HuH-7 (cell line): ENCODE measurements at regions not wholly inside any gene's neighbourhood (a gene's known extent, or its start where the extent isn't known, plus 50 kb on each side); places are given as distances from the start of the nearest gene placed in this dataset.

ENCODE experiments used
- DNase-seq: peaks from one replicate; pipeline ENCODE4 v3.0.0; 2011; ENCODE audit warnings: low spot score

DNA sequence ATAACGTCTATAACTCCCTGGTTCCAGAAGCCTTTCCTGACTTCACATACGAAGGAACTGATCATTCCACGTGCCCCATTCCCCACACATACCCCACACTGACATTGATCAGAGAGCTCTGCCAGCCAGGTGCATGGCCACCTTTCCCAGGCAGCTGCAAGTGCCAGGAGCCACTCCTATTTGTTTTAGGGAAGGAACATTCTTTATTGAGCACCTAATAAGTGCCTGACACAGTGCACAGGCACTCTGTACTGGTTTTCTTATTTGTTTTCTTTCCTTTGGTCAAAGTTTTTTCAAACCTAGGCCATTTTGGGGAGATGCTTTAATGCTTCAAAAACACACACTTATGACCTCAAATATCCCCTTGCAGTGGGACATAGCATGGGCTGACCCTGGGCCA, 50.0 kb downstream of the PITPNM2 start:
- DNase-seq, result no peak

DNA sequence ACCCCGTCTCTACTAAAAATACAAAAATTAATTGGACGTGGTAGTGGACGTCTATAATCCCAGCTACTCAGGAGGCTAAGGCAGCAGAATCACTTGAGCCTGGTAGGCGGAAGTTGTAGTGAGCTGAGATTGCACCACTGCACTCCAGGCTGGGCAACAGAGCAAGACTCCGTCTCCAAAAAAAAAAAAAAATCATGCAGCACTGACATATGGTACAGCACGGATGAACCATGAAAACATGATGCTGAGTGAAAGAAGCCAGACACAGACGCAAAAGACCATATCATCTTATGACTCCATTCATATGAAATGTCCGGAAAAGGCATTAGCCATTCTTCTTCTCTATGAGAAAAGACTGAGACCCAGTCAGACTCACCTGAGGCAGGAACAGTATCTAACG, 50.4 kb downstream of the PITPNM2 start:
- DNase-seq, result no peak

DNA sequence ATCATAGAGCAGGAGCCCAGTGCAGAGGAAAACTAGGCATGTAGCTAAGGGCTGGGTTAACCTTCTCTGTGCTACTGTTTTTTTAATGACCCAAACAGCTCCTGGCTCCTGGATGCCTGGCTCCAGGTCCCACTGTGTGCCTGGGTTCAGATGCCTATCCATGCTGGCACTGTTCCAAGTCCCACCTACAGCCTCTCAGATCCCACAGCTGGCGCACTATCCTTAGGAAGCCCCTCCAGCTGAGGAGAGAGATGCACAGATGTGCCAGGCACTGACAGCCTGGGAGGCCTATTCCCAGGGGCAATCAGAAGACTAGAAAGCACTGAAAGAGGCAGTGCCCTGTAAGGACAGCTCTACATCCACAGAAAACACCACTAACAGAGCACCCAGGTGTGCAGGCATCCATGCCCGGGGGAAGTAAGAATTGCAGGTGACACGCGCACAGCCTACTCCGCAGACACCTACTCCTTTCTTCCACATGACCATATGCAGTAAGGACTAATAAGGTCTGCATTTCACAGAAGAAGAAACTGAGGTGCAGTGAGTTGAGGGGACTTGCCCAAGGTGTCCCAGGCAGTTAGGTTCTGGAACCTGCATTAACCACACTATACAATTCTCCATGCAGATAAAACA, 51.2 kb downstream of the PITPNM2 start:
- DNase-seq, result no peak

DNA sequence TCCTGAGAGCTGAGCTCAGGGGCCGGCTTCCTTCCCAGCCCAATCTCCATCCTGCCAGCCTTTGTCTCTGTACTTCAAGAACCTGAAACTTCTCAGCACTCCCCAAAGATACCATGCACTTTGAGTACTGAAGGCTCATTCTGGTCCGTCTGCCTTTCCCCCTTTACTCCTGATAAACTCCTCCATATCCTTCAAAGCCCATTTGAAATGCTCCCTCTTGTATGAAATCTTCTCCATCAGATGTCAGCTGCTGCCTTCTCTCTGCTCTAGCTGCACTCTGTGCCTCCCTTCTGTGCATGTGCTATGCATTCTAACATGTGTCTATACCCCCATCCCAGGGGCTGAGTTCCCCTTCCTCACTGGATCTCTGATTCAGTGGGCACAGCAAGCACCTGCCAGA, 52.1 kb downstream of the PITPNM2 start:
- no peak for DNase-seq

DNA sequence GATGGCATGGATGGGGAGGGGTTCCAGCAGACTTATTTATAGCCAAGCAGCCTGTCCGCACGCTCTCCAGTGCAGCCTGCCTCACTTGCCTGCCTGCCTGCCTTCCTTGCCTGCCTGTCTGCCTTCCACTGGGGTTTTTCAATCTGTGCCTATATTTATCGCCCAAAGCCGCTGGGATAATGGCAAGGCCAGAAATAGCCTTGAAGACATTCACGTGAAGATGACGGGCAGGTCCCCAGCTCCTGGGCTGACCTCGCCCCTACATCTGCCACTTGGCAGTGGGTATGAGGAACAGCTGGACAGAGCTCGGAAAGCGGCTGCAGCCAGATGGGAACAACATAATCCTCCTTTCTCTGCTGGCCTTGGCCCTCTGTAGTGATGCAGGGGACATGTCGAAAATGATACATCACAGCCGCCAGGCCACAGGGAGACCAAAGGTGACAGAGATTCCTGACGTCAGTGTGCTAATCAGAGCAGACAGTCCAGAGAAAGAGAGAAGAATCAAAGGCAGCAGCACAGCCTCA, 53.3 kb downstream of the PITPNM2 start:
- DNase-seq, result no peak

DNA sequence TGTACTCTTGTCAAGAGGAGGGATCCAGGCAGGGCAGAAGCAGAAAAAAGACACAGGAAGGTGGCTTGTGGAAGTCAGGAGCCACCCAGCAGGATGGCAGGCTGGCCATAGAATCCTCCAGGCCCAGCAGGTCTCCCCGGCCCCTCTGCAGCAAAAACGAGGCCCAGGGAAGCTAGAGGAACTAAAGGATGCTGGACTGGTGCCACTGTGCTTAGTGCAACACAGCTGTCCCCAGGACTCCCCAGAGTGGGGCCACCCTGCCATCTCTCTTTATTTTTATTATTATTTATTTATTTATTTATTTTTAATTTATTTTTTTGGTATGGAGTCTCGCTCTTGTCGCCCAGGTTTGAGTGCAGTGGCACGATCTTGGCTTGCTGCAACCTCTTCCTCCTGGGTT, 54.1 kb downstream of the PITPNM2 start:
- no peak for DNase-seq

DNA sequence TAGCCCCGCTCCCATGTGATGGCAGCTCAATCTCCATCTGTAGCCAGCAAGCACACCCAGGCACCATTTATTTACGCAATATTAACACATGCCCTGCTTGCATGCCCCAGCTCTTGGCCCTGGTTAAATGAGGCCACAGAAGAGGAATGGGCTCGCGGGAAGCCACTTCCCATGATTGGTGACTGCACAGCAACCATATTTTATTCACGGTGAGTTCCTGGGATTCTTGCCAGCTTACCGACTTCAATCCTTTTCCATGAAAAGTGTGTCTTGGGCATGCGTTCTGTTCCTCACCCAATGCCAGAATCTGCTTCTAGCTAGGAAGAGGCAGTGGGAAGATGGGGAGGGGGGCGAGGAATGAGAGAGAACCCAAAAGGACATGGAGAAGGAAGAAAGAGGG, 54.7 kb downstream of the PITPNM2 start:
- DNase-seq, result no peak

DNA sequence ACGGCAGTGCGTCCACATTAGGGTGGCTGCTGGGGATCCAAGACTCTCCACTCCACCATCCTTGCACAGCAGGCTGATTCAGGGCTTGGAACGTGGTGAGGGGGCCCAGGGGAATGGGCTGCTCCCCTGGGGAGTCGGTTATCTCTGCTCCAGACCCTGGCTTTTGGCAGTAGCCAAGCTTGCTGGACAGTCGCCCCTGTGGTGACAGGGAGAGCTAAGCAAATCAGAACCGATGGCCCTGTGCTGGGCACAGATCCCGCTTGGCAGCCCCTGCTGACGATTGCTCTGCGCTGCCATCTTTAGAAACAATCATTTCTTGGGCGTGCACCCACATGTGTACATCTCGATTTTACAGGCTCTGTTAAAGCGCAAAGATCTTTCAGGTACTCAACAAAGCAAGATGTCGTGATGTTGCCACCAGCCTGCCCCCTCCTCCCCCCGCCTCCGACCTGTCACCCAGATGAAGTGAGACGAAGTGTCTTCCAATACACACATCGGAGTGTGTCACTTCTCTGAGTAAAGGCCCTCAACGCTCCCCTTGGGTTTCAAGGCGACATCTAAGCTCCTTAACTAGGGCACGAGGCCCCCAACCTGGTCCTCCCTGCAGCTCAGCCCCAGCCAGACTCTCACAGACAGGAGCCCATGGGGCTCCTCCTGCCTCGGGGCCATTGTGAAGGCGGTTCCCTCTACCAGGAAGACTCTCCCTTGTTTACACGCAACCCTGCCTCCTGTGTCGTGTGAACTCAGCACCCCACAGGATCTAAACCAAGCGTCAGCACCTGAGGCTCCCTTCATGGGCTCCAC, 55.6 kb downstream of the PITPNM2 start:
- no peak for DNase-seq

DNA sequence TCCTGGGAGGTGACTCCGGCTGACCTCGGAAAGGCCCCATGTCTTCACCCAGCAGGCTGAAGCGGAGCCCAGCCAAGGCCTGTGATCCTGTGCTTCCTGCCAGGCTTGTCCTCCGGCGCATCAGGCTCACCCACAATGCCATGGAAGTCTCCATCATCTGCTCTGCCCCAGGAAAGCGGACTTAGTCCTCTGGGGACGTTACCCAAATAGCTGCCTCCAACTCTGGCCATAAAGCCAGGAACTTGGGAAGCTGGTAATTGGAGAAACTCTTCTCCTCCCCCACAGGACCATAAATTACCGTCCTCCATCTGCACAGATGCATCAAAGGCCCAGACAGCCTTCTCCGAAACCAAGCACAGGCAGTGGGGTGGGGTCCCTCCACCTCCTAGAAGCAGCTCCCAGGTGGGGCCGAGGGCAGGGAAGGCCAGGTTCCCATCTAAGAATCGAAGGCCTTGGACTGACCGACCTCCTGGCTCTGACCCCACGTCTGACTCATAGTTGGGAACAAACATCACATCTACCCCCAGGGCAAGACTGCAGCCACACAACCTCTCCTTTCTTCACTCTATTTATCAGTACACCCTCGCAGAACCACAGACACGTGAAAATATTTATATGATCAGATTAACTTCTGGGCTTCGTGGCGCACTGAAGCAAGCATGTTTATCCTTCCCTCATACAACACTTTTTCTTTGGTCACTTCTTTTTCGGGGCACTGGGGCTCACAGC, 56.4 kb downstream of the PITPNM2 start:
- DNase-seq, result no peak

DNA sequence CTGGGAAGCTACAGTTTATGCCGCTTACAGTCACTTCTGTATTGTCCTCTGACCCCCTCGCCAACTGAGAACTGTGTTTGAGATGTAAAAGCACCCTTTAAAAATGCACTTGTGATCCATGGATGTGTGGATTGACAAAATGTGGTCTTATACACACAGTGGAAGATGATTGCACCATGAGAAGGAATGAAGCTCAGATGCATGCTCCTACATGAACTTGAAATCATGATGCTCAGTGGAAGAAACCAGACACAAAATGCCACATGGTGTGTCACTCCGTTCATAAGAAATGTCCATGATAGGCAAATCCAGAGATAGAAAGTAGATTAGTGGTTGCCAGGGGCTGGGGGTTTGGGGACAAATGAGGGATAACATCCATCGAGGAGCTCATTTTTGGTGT, 58.0 kb downstream of the PITPNM2 start:
- DNase-seq, result no peak

DNA sequence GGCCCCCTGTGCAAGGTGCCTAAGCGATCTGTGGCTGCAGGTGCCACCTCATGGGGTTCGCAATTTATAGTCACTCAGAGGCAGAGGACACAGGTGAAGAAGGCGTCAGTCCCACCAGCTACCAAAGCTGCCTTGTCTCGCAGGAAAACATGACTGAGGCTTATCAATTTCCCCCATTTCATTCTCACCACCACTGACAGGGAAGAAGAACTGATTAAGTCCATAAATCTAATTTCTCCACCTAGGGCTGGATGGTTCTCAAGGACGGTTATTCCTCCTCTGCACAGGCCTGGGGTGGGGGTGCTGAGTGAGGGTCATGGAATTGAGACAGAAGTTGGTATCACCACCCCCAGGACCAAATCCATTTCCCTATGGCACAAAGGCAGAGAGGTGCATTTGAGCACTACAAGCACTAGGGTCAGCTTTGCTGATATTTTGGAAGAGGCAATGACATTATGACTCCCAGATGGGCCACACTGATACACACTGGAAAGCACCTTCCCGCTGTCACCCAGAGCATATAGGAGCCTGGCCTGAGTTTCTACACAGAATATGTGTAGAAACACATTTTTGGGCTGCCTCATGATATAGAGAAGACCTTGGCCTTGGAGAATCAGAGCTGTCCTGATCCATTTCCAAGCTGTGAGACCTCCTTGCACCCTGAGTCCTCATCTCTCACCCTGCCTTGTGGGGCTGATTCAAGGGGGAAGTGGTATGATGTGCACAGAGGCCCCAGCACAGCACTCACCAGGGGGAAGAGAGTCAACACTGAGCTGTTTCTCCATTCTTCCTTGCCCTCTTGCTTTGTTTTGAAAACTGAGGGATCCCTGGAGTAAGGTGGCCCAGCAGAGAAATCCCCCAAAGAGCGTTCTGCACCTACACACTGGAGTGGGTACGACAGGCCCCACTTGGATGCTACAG, 59.4 kb downstream of the PITPNM2 start:
- DNase-seq, result no peak

DNA sequence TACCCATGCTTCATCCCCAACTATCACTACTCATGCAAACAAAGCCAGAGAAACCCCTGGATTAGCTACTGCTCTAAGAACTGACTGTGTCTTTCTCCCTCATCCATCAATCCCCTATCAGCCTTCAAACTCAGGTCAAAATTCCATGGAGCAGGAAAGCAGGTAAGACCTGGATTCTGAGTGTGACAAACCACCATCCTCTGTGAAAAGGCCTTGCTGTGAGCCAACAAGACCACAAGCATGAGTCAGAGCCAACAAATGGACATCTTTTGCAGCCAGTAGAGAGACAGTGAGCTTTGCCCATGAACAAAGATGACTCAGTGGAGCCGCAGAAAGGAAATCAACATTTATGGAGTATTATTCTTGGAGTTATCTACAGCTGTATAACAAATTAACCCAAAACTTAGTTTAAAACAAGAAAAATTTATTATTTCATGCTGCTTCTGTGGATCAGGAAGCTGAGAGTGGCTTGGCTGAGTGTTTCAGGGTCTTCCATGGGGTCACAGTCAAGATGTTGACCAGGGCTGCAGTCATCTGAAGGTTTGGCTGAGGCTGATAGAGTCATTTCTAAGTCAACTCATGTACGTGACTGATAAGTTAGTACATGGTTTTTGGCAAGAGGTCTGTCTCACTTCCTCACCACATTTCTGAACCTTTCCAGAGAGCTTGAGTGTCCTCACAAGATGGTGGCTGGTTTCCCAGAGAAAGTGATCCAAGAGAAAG, 61.1 kb downstream of the PITPNM2 start:
- DNase-seq, result no peak

DNA sequence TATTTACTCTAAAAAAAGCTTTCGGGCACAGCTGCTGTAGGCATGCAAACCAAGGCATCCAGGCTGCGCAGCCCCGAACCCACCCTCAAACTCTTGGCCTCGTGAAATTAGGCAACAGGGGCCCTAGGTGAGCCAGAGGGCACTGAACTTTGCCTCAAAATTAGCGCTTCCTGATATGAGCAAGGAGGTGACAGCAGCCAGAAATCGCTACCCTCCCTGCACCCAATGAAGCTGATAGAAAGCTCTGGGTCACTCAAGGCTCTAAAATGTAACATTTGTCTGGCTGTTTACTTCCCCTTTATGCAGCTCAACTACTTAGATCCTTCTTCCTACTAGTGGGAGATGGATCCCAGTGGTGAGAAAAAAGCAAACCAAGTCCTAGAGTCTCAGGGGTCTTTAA, 61.8 kb downstream of the PITPNM2 start:
- DNase-seq, result no peak

DNA sequence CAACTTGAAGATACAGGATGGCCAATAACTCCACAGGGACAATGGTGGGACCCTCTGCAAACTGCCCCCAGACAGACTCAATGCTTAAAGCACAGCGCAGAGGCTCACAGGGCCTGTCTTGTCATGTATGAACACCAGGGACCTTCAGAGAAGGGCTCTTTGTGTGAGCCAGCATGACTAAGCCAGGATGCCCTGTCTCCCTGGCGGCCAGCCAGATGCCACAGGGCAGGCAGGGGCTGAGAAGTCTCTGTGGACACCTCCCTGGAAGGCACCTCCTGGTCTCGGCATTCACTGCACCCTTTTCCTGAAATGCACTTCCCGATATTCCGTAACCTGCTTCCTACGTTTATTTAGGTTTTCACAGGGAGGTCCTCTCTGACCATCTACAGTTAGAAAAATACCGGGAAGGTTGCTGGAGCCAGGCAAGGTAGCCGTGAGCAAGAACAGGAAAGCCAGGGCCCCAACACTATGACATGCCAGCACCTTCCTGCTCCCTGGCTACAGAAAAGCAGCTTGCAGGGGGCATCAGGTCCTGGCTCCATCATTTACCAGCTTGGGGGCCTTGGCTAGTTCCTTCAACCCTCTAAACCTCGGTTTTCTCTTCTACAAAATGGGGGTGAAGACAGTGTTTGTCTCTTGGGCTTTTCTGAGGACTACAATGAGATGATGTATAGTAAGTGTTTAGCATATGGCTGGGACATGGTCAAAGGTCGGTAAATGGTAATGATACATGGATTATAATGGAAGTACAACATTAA, 65.0 kb downstream of the PITPNM2 start:
- DNase-seq, result no peak

DNA sequence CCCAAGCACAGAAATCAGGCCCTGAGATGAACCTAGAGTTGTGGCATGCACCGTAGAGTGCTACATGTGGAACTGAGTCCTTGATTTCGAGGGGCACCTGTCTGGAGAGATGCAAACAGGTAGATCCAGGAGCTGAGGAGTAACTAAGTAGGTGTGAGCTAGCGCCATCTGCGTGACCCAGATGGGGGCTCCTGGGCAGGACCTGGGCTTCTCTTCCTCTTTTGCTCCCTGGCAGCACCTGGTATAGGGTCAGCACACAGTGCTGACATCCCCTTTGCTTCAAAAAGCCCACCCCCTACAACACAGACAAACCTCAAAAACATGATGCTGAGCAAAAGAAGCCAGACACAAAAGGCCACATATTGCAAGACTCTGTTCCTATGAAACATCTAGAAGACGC, 65.8 kb downstream of the PITPNM2 start:
- no peak for DNase-seq

DNA sequence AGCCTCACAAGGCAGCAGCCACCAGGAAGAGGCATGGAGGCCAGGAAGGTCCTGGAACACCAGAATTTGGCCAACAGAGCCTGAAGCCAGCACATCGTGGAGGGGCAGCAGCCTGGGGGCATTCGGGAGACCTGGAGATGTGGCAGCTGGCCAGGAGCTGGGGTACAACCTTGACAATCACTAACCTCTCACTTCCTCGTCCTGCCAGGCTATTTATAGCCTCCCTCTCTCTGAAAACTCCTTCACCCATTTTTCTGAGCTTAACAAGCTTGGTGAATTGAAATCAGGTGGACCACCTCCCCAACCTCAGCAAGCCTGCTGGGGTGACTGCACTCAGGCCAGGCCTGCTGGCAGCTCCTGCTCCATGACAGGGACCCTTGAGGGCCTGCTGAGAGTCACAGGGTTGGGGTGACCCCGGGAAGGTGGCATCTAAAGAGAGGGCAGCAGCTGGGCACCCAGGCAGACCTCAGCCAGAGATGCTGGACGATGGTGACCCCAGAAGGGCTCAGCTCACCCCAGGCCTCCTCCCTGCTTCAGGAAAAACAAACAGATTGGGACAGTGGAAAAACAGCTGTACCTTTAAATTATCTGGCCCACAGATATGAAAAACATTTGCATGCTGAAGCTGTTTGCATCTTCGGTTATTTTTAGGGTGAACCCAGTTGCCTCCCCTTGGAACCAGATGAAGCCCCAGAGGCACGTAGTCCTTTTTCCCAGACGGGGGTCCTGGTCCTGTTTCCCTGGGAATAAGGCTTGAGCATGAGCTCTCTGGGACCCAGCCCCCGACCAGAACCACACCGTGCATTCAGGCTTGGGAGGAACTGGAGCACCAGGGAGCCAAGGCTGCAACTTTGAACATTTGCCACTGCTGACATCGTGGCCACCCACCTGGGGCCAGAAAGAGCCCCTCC, 67.0 kb downstream of the PITPNM2 start:
- DNase-seq, result no peak

DNA sequence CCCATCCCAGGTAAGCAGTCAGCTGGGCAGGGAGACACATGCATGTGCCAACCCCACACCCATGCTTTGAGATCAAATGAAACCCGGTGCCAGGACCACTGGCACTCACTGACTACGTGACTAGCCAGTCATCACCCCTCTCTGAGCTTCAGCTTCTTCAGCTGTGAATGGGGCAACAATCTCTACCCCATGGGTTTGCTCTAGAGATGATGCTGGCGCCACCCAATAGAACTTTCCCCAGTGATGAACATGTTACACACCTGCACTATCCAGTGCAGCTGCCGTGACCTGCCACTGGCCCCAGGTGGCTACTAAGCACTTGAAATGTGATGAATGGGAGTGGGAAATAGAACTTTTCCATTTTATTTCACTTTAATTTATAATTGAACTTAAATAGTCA, 70.3 kb downstream of the PITPNM2 start:
- no peak for DNase-seq

DNA sequence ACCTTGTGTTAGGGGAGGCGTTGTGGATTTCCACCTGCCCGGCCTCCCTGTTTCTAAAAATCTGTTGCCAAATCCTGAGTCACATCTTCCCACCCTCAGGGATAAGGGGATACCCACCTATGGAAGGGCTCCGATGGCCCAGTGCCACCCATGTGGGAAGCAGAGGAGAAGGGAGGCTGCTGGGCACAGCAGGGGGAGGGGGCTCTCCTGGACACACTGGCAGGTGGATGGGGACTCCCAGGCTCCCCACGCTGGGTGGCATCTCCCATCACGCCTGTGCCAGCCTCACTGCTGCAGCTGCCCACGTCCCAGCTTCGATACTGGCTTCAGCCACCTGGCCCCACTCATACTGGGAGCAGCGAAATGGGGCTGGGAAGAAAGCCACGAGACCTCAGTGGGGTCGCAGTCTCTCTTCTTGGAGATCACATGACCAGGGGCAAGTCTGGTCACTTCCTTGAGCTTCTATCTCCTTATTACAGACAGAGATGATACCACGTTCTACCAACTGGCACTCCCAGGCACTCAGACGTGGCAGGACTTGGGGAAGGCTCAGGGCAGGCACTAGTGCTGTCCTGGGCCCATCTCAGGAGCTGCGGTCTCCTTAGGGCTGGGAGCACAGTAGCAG, 72.2 kb downstream of the PITPNM2 start:
- no peak for DNase-seq

DNA sequence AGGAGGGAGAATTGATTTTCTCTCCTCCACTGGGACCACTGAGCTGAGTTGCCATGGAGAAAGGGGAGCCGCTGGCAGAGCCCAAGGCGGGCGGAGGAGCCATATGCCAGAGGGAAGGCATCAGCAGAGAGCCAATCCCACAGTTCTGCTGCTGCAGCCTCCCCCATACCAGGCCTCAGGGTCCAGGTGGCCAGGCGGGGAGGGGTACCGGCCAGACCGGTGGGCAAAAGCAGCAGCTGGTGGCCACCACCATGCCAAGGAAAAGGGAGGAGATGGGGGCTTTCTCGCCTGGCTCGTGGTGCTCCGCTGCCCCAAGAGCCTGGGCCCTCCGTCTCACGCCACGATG, 72.8 kb downstream of the PITPNM2 start:
- DNase-seq, result no peak
